Pancreas (tissue), 10 donors: ENCODE measurements at regions not wholly inside any gene's neighbourhood (a gene's known extent, or its start where the extent isn't known, plus 50 kb on each side); places are given as distances from the start of the nearest gene placed in this dataset.

Experiments
- ATAC-seq, 4 donors: fragments of 200-7000 bp; cut with Tn5 transposase; one replicate each; pipeline versions ENCODE4 v1.8.0 to v1.9.1; 2020; ENCODE audit warnings: mild to moderate bottlenecking in 4 of 4, moderate library complexity in 4 of 4
- DNase-seq, 6 donors: peaks; one replicate each; pipeline ENCODE4 v3.0.0-alpha.2; 2020
- FAIRE-seq: peaks from 2 replicates; lab custom pipeline; 2012; peaks lifted over from hg19 to GRCh38; lab: Jason Lieb, UNC
- H3K27ac ChIP-seq, 4 donors: fragments of 200-600 bp; sonication (generic); 1 replicate in 3 of 4; 2 replicates in 1 of 4; pipeline versions ENCODE4 v1.5.0 to v1.8.0; 2020
- H3K27me3 ChIP-seq, 4 donors: fragments of 200-600 bp; one replicate each; pipeline ENCODE4 v1.8.0; 2021
- H3K36me3 ChIP-seq, 3 donors: fragments of 200-600 bp; sonication (generic) in 1 of 3; one replicate each; pipeline versions ENCODE4 v1.5.0 to v1.8.0; 2020 to 2021
- H3K4me1 ChIP-seq, 3 donors: fragments of 200-600 bp; one replicate each; pipeline ENCODE4 v1.8.0; 2021
- H3K4me3 ChIP-seq, 4 donors: fragments of 200-600 bp; sonication (generic) in 2 of 4; one replicate each; pipeline versions ENCODE4 v1.5.0 to v1.8.0; 2020 to 2021
- H3K9me3 ChIP-seq, 4 donors: fragments of 200-600 bp; one replicate each; pipeline ENCODE4 v1.8.0; 2021
- CTCF ChIP-seq, 4 donors: fragments of 200-600 bp; sonication (generic) in 3 of 4; IDR thresholded peaks; one replicate each; pipeline versions ENCODE4 v1.5.0 to v1.8.0; 2021; ENCODE audit warnings: antibody characterized with exemption in 4 of 4
- whole genome bisulfite sequencing, 2 donors: extraction: QIAGEN DNeasy Blood & Tissue Kit; methylation state at CpG; one replicate each; pipeline ENCODE4 v1.1.7; 2013; 5-methylcytosine and 5-hydroxymethylcytosine counted together
- intact Hi-C, 3 donors: fragments of 100-400 bp; cut with DNase I; formaldehyde crosslinking; loops; one replicate each; pipeline versions ENCODE4 v1.11.1 to v1.14.2; 2022
- donor health status: healthy with polysubstance abuse.
- donor health status: DM: no; HTN: no; CAD: no; lungs with moderate emphysema.
- donor health status: DM: no; HTN: no; CAD: no.
- donor health status: control.
- donor health status: control.
- donor health status: Bipolar disorder and iron deficiency.
- donor health status: DM: yes; HTN: yes; CAD: no.
- donor health status: DM: no; HTN: no; CAD: no.
- donor health status: DM: no; HTN: no; CAD: no.
- donor health status: DM: yes; HTN: yes; CAD: no.

GRCh38 chr11:121740902-121741301 lies 288.1 kb upstream of the SORL1-AS1 start:
- ATAC-seq (no peak), FAIRE-seq (no peak), DNase-seq (no peak)
- H3K4me1 ChIP-seq, result no peaks in the 10 kb centered on the region
- no peaks in the 10 kb centered on the region for H3K9me3 ChIP-seq
- peak overlapping the region in 1 of 4 donors; percentile 12 for H3K27ac ChIP-seq
- intact Hi-C loops, result no loop called here
- H3K27me3 ChIP-seq, result peaks cover 0 to 7% (median 0%) of the 10 kb centered on the region in 4 donors
- no peak overlapping the region for H3K4me3 ChIP-seq
- no peak for TF ChIP-seq CTCF (IDR thresholded peaks at IDR 0.05)
- no peaks in the 10 kb centered on the region for H3K36me3 ChIP-seq
- WGBS, 2 donors, result 67 to 83% methylated on average over 1 of the region's 1 CpG

GRCh38 chr11:121733858-121734257 lies 281.1 kb upstream of the SORL1-AS1 start:
- 54 to 65% methylated on average over 1 of the region's 1 CpG for WGBS, 2 donors
- no peak for ATAC-seq
- no peak overlapping the region for H3K4me3 ChIP-seq
- no peaks in the 10 kb centered on the region for H3K9me3 ChIP-seq
- no peaks in the 10 kb centered on the region for H3K27me3 ChIP-seq
- no peak for TF ChIP-seq CTCF (IDR thresholded peaks at IDR 0.05)
- intact Hi-C loops, result no loop called here
- H3K27ac ChIP-seq, result no peak overlapping the region
- no peaks in the 10 kb centered on the region for H3K4me1 ChIP-seq
- no peak for DNase-seq
- no peaks in the 10 kb centered on the region for H3K36me3 ChIP-seq
- no peak for FAIRE-seq

- no peak for DNase-seq
- H3K27ac ChIP-seq, result no peak overlapping the region
- no peak overlapping the region for H3K4me3 ChIP-seq
- TF ChIP-seq CTCF (IDR thresholded peaks at IDR 0.05), result no peak
- intact Hi-C loops, result no loop called here
- 50 to 73% methylated on average over 1 of the region's 1 CpG for WGBS, 2 donors
- no peaks in the 10 kb centered on the region for H3K9me3 ChIP-seq
- H3K4me1 ChIP-seq, result no peaks in the 10 kb centered on the region
- H3K36me3 ChIP-seq, result no peaks in the 10 kb centered on the region
- H3K27me3 ChIP-seq, result no peaks in the 10 kb centered on the region
- no peak for ATAC-seq
- no peak for FAIRE-seq
Observed at GRCh38 chr11:121727942-121728341, 275.2 kb upstream of the SORL1-AS1 start.

GRCh38 chr11:121723246-121723741 lies 270.5 kb upstream of the SORL1-AS1 start:
- peak; percentile 14 to 39 (median 28) for ATAC-seq
- H3K4me1 ChIP-seq, result no peaks in the 10 kb centered on the region
- WGBS, 2 donors, result 22 to 24% methylated on average over 16 of the region's 16 CpGs
- peak overlapping the region; percentile 60 to 86 (median 80) for H3K27ac ChIP-seq
- TF ChIP-seq CTCF (IDR thresholded peaks at IDR 0.05), result no peak
- H3K4me3 ChIP-seq, result peak overlapping the region in 2 of 4 donors; percentile 30 to 34
- H3K36me3 ChIP-seq, result no peaks in the 10 kb centered on the region
- no peak for FAIRE-seq
- peaks cover 0 to 4% (median 0%) of the 10 kb centered on the region in 4 donors for H3K27me3 ChIP-seq
- H3K9me3 ChIP-seq, result no peaks in the 10 kb centered on the region
- intact Hi-C loops, result no loop called here
- DNase-seq, result peak in 3 of 6 donors; percentile 8 to 55 (median 11)

GRCh38 chr11:121722431-121723245 lies 269.9 kb upstream of the SORL1-AS1 start:
- ATAC-seq (peak; percentile 94 to 96 (median 95)), DNase-seq (peak; percentile 66 to 86 (median 74)), FAIRE-seq (no peak)
- H3K27me3 ChIP-seq, result peaks cover 0 to 4% (median 0%) of the 10 kb centered on the region in 4 donors
- peak overlapping the region; percentile 60 to 86 (median 80) for H3K27ac ChIP-seq
- no peaks in the 10 kb centered on the region for H3K36me3 ChIP-seq
- WGBS, 2 donors, result 2 to 3% methylated on average over 46 of the region's 46 CpGs
- intact Hi-C loops, result no loop called here
- H3K4me3 ChIP-seq, result peak overlapping the region; percentile 5 to 34 (median 19)
- no peaks in the 10 kb centered on the region for H3K4me1 ChIP-seq
- no peak for TF ChIP-seq CTCF (IDR thresholded peaks at IDR 0.05)
- no peaks in the 10 kb centered on the region for H3K9me3 ChIP-seq
